Endothelial cell of umbilical vein (primary cell): ENCODE measurements at regions not wholly inside any gene's neighbourhood (a gene's known extent, or its start where the extent isn't known, plus 50 kb on each side); places are given as distances from the start of the nearest gene placed in this dataset.

Source experiments
- BruUV-seq: library from RNA; stranded (reverse); fragments of 400-500 nt; replicated peaks from 2 replicates; lab custom pipeline; 2021; lab: Mats Ljungman, UMichigan
- CTCF ChIA-PET: fragments of 300-600, 350-600 bp; sonication (Branson Sonifier 250); formaldehyde crosslinking; loops from one replicate; lab custom pipeline; 2021; ENCODE audit warnings: antibody characterized with exemption, inconsistent platforms; lab: Charles Lee
- POLR2A ChIA-PET: fragments of 300-600, 350-600 bp; sonication (Branson Sonifier 250); formaldehyde crosslinking; loops from one replicate; lab custom pipeline; 2021; ENCODE audit warnings: antibody characterized with exemption, inconsistent platforms; lab: Charles Lee
- DNase-seq: peaks from one replicate; pipeline ENCODE4 v3.0.0-alpha.2; 2011; ENCODE audit warnings: low read depth, low spot score
- FAIRE-seq: peaks from 2 replicates; lab custom pipeline; 2011; peaks lifted over from hg19 to GRCh38; lab: Jason Lieb, UNC
- H2AFZ ChIP-seq: 2 replicates; pipeline ENCODE4 v1.6.0; 2012; ENCODE audit warnings: low read depth, low read length, control low read depth, inconsistent platforms
- H3K27ac ChIP-seq: 2 replicates; pipeline ENCODE4 v1.5.1; 2011; ENCODE audit warnings: low read depth, mild to moderate bottlenecking, control low read depth, low read length, moderate library complexity; ENCODE audit not compliant: insufficient read depth
- H3K27me3 ChIP-seq, 2 experiments: 2 replicates each; pipeline versions ENCODE4 v1.6.0 to v1.6.1; 2011; ENCODE audit warnings: low read length in 2 of 2, mixed read lengths in 1 of 2; ENCODE audit not compliant: control insufficient read depth in 2 of 2, insufficient read depth in 2 of 2
- H3K36me3 ChIP-seq, 2 experiments: 2 replicates in 1 of 2; 3 replicates in 1 of 2; pipeline ENCODE4 v1.5.1; 2011; ENCODE audit warnings: low read length in 2 of 2, mild to moderate bottlenecking in 1 of 2, moderate library complexity in 1 of 2; ENCODE audit not compliant: control insufficient read depth in 2 of 2, insufficient read depth in 2 of 2; ENCODE audit errors: extremely low read depth in 1 of 2
- H3K4me1 ChIP-seq: 3 replicates; pipeline ENCODE4 v1.5.1; 2011; ENCODE audit warnings: mild to moderate bottlenecking, low read length; ENCODE audit not compliant: control insufficient read depth, insufficient read depth; ENCODE audit errors: extremely low read depth
- H3K4me2 ChIP-seq: 2 replicates; pipeline ENCODE4 v1.6.1; 2011; ENCODE audit warnings: low read length, control low read depth, mixed read lengths; ENCODE audit not compliant: insufficient read depth
- H3K4me3 ChIP-seq, 3 experiments: fragments of 200-600 bp in 1 of 3; sonication (generic), shearing (Covaris generic) in 1 of 3; replicated peaks in 1 of 3; 2 replicates each; pipeline ENCODE4 v1.5.1; 2011 to 2016; ENCODE audit warnings: control low read depth in 3 of 3, low read length in 3 of 3, mild to moderate bottlenecking in 2 of 3, inconsistent platforms in 1 of 3, low read depth in 1 of 3, moderate library complexity in 1 of 3; ENCODE audit not compliant: insufficient read depth in 1 of 3
- H3K79me2 ChIP-seq: 2 replicates; pipeline ENCODE4 v1.6.0; 2012; ENCODE audit warnings: low read length, inconsistent platforms; ENCODE audit not compliant: control insufficient read depth, insufficient read depth
- H3K9ac ChIP-seq: replicated peaks from 2 replicates; pipeline ENCODE3; 2011; ENCODE audit warnings: low read length, control low read depth; ENCODE audit not compliant: insufficient read depth; ENCODE audit errors: extremely low read depth
- H3K9me1 ChIP-seq: replicated peaks from 3 replicates; pipeline ENCODE4 v1.6.0; 2011; ENCODE audit warnings: mild to moderate bottlenecking, low read length; ENCODE audit not compliant: control insufficient read depth, insufficient read depth; ENCODE audit errors: extremely low read depth
- H3K9me3 ChIP-seq: replicated peaks from 2 replicates; pipeline ENCODE4 v1.5.1; 2012; ENCODE audit warnings: low read length, inconsistent platforms; ENCODE audit not compliant: control insufficient read depth, insufficient read depth
- H4K20me1 ChIP-seq: replicated peaks from 2 replicates; pipeline ENCODE3; 2011; ENCODE audit warnings: mild to moderate bottlenecking, low read length; ENCODE audit not compliant: control insufficient read depth, insufficient read depth; ENCODE audit errors: extremely low read depth
- CTCF ChIP-seq, 2 donors: IDR thresholded peaks; 1 replicate in 1 of 2; 2 replicates in 1 of 2; pipeline ENCODE4 v1.5.1; 2011; ENCODE audit warnings: low read length in 2 of 2, mild to moderate bottlenecking in 2 of 2, moderate library complexity in 2 of 2, control low read depth in 1 of 2, inconsistent platforms in 1 of 2, low read depth in 1 of 2; ENCODE audit not compliant: insufficient read depth in 1 of 2; ENCODE audit errors: extremely low read depth in 1 of 2
- EZH2 ChIP-seq: IDR thresholded peaks from 2 replicates; pipeline ENCODE4 v1.6.1; 2012; ENCODE audit warnings: borderline replicate concordance, low read depth, mild to moderate bottlenecking, moderate library complexity, low read length, inconsistent platforms; ENCODE audit not compliant: severe bottlenecking
- FOS ChIP-seq: IDR thresholded peaks from 2 replicates; pipeline ENCODE4 v1.6.1; 2011; ENCODE audit warnings: mild to moderate bottlenecking, low read length, moderate library complexity, borderline replicate concordance; ENCODE audit not compliant: insufficient read depth
- GATA2 ChIP-seq: IDR thresholded peaks from 2 replicates; pipeline ENCODE4 v1.7.0; 2011; ENCODE audit warnings: low read depth, mild to moderate bottlenecking, moderate library complexity, mixed read lengths, low read length; ENCODE audit not compliant: insufficient read length, insufficient read depth
- JUN ChIP-seq: IDR thresholded peaks from 2 replicates; pipeline ENCODE4 v1.6.1; 2011; ENCODE audit warnings: borderline replicate concordance, low read depth; ENCODE audit not compliant: insufficient read length, insufficient read depth
- MAX ChIP-seq: IDR thresholded peaks from 2 replicates; pipeline ENCODE4 v1.6.1; 2011; ENCODE audit not compliant: insufficient read depth, insufficient read length
- MYC ChIP-seq: IDR thresholded peaks from one replicate; pipeline ENCODE4 v1.6.1; 2011; ENCODE audit warnings: mild to moderate bottlenecking, low read depth, low read length
- POLR2A ChIP-seq: IDR thresholded peaks from 2 replicates; pipeline ENCODE4 v1.6.1; 2012; ENCODE audit warnings: low read depth, mild to moderate bottlenecking, control low read depth, low read length
- POLR2AphosphoS5 ChIP-seq: IDR thresholded peaks from 2 replicates; pipeline ENCODE4 v1.6.1; 2012; ENCODE audit warnings: low read depth, mild to moderate bottlenecking, control low read depth, low read length, moderate library complexity; ENCODE audit not compliant: insufficient read depth
- dilution Hi-C: fragments of 300-500 bp; cut with MboI; formaldehyde crosslinking; loops from one replicate; pipeline ENCODE4 v1.15.0; 2019; ENCODE audit warnings: low sequenced_read_pairs; ENCODE audit not compliant: extremely low pct_ligation_motif_present
- intact Hi-C: fragments of 100-400 bp; cut with micrococcal nuclease; formaldehyde crosslinking; loops from one replicate; pipeline ENCODE4 v1.10.0; 2022

GRCh38 chr1:25148673-25149300 lies 83.5 kb downstream of the SYF2 start:
- Histone ChIP-seq H3K9ac (no peak overlapping the region), H3K9me3 (no peaks in the 10 kb centered on the region), H2AFZ (no peak overlapping the region), H3K9me1 (no peaks in the 10 kb centered on the region), H3K4me2 (no peak overlapping the region), H3K27me3 (peaks cover 5 to 8% of the 10 kb centered on the region in 2 experiments), H3K4me3 (no peak overlapping the region), H3K36me3 (no peaks in the 10 kb centered on the region), H3K79me2 (no peaks in the 10 kb centered on the region), H3K4me1 (no peaks in the 10 kb centered on the region), H3K27ac (no peak overlapping the region), H4K20me1 (no peaks in the 10 kb centered on the region)
- peak; percentile 10 for DNase-seq
- ChIA-PET POLR2A (no interaction called here), CTCF (interaction anchor here (1.3 to 2.1 kb wide), 3 partner anchors 8 to 50 kb away, joined by 3 to 8 read pairs (median 3); no protein-coding TSS in a partner anchor)
- TF ChIP-seq CTCF (IDR thresholded peaks at IDR 0.05; ENCODE audit: extremely low read depth in 1 of 2, insufficient read depth in 1 of 2, low read depth in 1 of 2, low read length in 2 of 2) (peak; percentile 11 to 40), GATA2 (no peak)
- FAIRE-seq: no peak
- dilution Hi-C loops (no loop called here), intact Hi-C loops (no loop called here)
- no TSS peak for BruUV-seq

- H2AFZ ChIP-seq: no peak overlapping the region
- DNase-seq: no peak
Observed at GRCh38 chr1:25146451-25146855, 85.8 kb downstream of the SYF2 start.

More at GRCh38 chr1:25146451-25146855, 85.8 kb downstream of the SYF2 start:
- intact Hi-C loops (no loop called here), dilution Hi-C loops (no loop called here)
- Histone ChIP-seq H3K27me3 (peaks cover 2 to 5% of the 10 kb centered on the region in 2 experiments), H3K4me2 (no peak overlapping the region), H3K27ac (no peak overlapping the region), H3K4me1 (no peaks in the 10 kb centered on the region), H3K79me2 (no peaks in the 10 kb centered on the region), H3K36me3 (no peaks in the 10 kb centered on the region), H3K4me3 (no peak overlapping the region), H3K9ac (no peak overlapping the region), H3K9me3 (no peaks in the 10 kb centered on the region), H3K9me1 (no peaks in the 10 kb centered on the region), H4K20me1 (no peaks in the 10 kb centered on the region)
- ChIA-PET CTCF (no interaction called here), POLR2A (no interaction called here)
- no peak for FAIRE-seq
- no peak for TF ChIP-seq MAX
- no peak for TF ChIP-seq POLR2AphosphoS5
- no peak for TF ChIP-seq JUN
- TF ChIP-seq POLR2A: no peak
- no peak for TF ChIP-seq FOS
- no peak for TF ChIP-seq GATA2
- TF ChIP-seq MYC: no peak
- no peak for TF ChIP-seq EZH2
- no TSS peak for BruUV-seq
